H1 (cell line): ENCODE measurements at regions not wholly inside any gene's neighbourhood (a gene's known extent, or its start where the extent isn't known, plus 50 kb on each side); places are given as distances from the start of the nearest gene placed in this dataset.

Source experiments
- CREB1 ChIP-seq: IDR thresholded peaks from 2 replicates; pipeline ENCODE4 v1.6.1; 2012; ENCODE audit warnings: inconsistent platforms
- SIN3A ChIP-seq, 2 experiments: IDR thresholded peaks in 1 of 2; conservative IDR thresholded peaks in 1 of 2; 2 replicates each; pipeline ENCODE4 v1.6.1; 2011 to 2012; ENCODE audit warnings: low read length in 2 of 2, improper control_type of control experiment in 1 of 2, low read depth in 1 of 2, mild to moderate bottlenecking in 1 of 2

DNA sequence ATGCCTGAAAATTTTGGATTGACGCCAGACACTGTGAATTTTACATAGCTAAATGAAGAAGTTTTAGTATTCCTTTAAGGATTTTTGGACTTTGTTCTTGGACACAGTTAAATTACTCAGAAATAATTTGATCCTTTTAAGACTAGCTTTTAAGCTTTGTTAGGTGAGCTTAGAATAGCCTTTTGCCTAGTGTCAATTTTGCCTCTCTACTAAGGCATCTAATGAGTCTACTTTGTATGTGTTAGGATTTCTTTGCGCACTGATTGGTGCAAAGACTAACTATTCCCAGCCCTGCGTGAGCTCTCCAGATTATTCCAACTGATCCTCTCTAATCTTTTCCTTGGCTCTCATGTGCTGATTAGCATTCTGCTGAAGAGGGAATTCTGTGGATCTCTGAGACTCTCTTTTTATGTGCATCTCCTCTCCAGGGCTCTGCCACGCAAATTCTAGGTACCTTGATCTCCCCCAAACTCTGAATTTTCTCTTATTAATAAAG, 128.1 kb upstream of the BCL9 start (continued):
- TF ChIP-seq CREB1 (no peak), SIN3A (conservative IDR thresholded peaks at IDR 0.05 in 1 of 2, IDR thresholded peaks at IDR 0.05 in 1 of 2; ENCODE audit: low read depth in 1 of 2, low read length in 2 of 2) (no peak)
- TF ChIP-seq, all 59 proteins: peak for 0
